GM23338 (cell line): ENCODE measurements at regions not wholly inside any gene's neighbourhood (a gene's known extent, or its start where the extent isn't known, plus 50 kb on each side); places are given as distances from the start of the nearest gene placed in this dataset.

ENCODE experiments used
- ATAC-seq: fragments of 200-7000 bp; cut with Tn5 transposase; 3 replicates; pipeline ENCODE4 v1.9.1; 2020
- DNase-seq: peaks from one replicate; pipeline ENCODE4 v3.0.0-alpha.2; 2015; ENCODE audit warnings: low spot score
- H2AFZ ChIP-seq: fragments of 200-600 bp; sonication (generic); 2 replicates; pipeline ENCODE4 v1.8.0; 2016; ENCODE audit warnings: antibody characterized with exemption, mild to moderate bottlenecking, moderate library complexity
- H3F3A ChIP-seq: fragments of 200-600 bp; sonication (generic); replicated peaks from 2 replicates; pipeline ENCODE4 v1.8.0; 2017; ENCODE audit warnings: antibody characterized with exemption, mixed run types, low read depth
- H3K27ac ChIP-seq: fragments of 200-600 bp; sonication (generic); 2 replicates; pipeline ENCODE4 v1.6.1; 2016; ENCODE audit warnings: low read depth
- H3K27me3 ChIP-seq: fragments of 200-600 bp; sonication (generic); 2 replicates; pipeline ENCODE4 v1.8.0; 2016; ENCODE audit warnings: mild to moderate bottlenecking, mixed run types, moderate library complexity; ENCODE audit not compliant: insufficient read depth
- H3K36me3 ChIP-seq: fragments of 200-600 bp; sonication (generic); 2 replicates; pipeline ENCODE4 v1.8.0; 2016; ENCODE audit warnings: mild to moderate bottlenecking; ENCODE audit not compliant: insufficient read depth
- H3K4me1 ChIP-seq: fragments of 200-600 bp; sonication (generic); 2 replicates; pipeline ENCODE4 v1.8.0; 2016; ENCODE audit warnings: mild to moderate bottlenecking, moderate library complexity; ENCODE audit not compliant: insufficient read depth
- H3K4me2 ChIP-seq: fragments of 200-600 bp; sonication (generic); 2 replicates; pipeline ENCODE4 v1.7.1; 2017; ENCODE audit warnings: mixed run types
- H3K4me3 ChIP-seq: fragments of 200-600 bp; sonication (generic); 2 replicates; pipeline ENCODE4 v1.6.1; 2016; ENCODE audit warnings: mixed run types
- H3K79me2 ChIP-seq: fragments of 200-600 bp; sonication (generic); replicated peaks from 2 replicates; pipeline ENCODE4 v1.8.0; 2017; ENCODE audit warnings: mild to moderate bottlenecking; ENCODE audit not compliant: insufficient read depth
- H3K9me2 ChIP-seq: fragments of 200-600 bp; sonication (generic); 2 replicates; pipeline ENCODE4 v1.8.0; 2017; ENCODE audit not compliant: insufficient read depth
- H4K20me1 ChIP-seq: fragments of 200-600 bp; sonication (generic); replicated peaks from 2 replicates; pipeline ENCODE4 v1.8.0; 2017; ENCODE audit warnings: mild to moderate bottlenecking; ENCODE audit not compliant: insufficient read depth
- H3K27ac Mint-ChIP-seq: 2 replicates; pipeline ENCODE4 v1.8.0; 2020; ENCODE audit warnings: inconsistent platforms, mild to moderate bottlenecking, moderate library complexity, mixed read lengths
- H3K27me3 Mint-ChIP-seq: 3 replicates; pipeline ENCODE4 v1.8.0; 2022; ENCODE audit warnings: low read depth, mild to moderate bottlenecking, moderate library complexity, mixed read lengths, inconsistent platforms; ENCODE audit not compliant: insufficient read depth, poor library complexity
- H3K36me3 Mint-ChIP-seq: 3 replicates; pipeline ENCODE4 v1.8.0; 2021; ENCODE audit warnings: low read depth, mild to moderate bottlenecking, inconsistent platforms, moderate library complexity, mixed read lengths
- H3K4me1 Mint-ChIP-seq: 3 replicates; pipeline ENCODE4 v1.8.0; 2020; ENCODE audit warnings: mild to moderate bottlenecking, inconsistent platforms, mixed read lengths
- H3K4me3 Mint-ChIP-seq: 3 replicates; pipeline ENCODE4 v1.8.0; 2021; ENCODE audit warnings: moderate library complexity, mild to moderate bottlenecking, inconsistent platforms, mixed read lengths
- H3K9me3 Mint-ChIP-seq: 3 replicates; pipeline ENCODE4 v1.8.0; 2020; ENCODE audit warnings: moderate library complexity, mild to moderate bottlenecking, inconsistent platforms, mixed read lengths
- CREB1 ChIP-seq: fragments of 250-450 bp; sonication (Bioruptor Pico); IDR thresholded peaks from 2 replicates; pipeline ENCODE4 v1.5.0; 2020; ENCODE audit warnings: low read depth, mild to moderate bottlenecking, moderate library complexity
- NANOG ChIP-seq: IDR thresholded peaks from 2 replicates; pipeline ENCODE4 v1.6.1; 2016; ENCODE audit warnings: antibody characterized with exemption, borderline replicate concordance
- ZNF331 ChIP-seq: fragments of 250-450 bp; sonication (Bioruptor Pico); IDR thresholded peaks from 2 replicates; pipeline ENCODE4 v1.5.0; 2020; ENCODE audit warnings: low read depth, mild to moderate bottlenecking, moderate library complexity
- TF ChIP-seq, protein P1 (sequence below): IDR thresholded peaks from 2 replicates; pipeline ENCODE4 v1.6.1; 2016; ENCODE audit warnings: antibody characterized with exemption
- TF ChIP-seq, protein P2 (sequence below): fragments of 250-450 bp; sonication (Bioruptor Pico); IDR thresholded peaks from 2 replicates; pipeline ENCODE4 v1.5.0; 2020; ENCODE audit warnings: mild to moderate bottlenecking, moderate library complexity
- TF ChIP-seq, protein P3 (sequence below): IDR thresholded peaks from one replicate; pipeline ENCODE4 v1.6.1; 2018; ENCODE audit warnings: antibody characterized with exemption; ENCODE audit not compliant: unreplicated experiment

DNA sequence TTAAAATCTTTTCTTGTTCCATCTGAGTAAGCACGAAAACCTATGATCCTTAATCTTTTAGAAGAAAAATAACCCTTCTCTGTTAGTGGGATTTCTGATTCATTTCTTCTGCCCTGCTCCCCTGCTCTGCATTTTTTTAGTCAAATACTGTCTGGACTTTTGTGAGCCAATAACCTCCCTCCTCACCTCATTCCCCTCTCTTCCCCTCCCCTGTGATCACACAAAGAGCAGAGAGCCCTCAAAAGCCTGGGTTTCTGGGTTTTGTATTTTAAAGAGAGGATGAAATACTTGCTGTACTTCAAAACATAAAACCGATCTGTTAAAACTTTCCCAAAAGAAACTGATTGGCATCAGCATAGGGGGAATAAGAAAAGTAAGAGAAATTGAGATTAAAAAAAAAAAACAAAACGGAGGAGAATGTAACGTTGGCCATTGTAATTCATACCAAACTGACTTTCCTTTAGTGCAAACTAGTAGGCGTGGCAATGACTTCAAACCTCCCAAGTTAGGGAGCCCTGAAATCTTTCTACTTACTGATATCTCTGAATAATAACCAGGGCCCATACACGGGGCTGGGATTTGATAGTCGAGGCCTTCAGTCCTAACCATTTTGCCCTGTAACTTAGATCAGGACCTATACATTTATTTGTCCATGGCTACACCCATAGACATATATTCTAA is 232.9 kb downstream of the TM9SF2 start:
- Histone ChIP-seq H3K4me2 (peak overlapping the region; percentile 28), H3F3A (no peaks in the 10 kb centered on the region), H3K27ac (peak overlapping the region; percentile 7; the same call in 1 of the 2 replicates), H3K4me1 (peaks cover 44% of the 10 kb centered on the region), H3K9me2 (no peaks in the 10 kb centered on the region), H3K27me3 (no peaks in the 10 kb centered on the region), H3K36me3 (no peaks in the 10 kb centered on the region), H3K4me3 (peak overlapping the region; percentile 22; the same call in 1 of the 2 replicates), H2AFZ (no peak overlapping the region), H3K79me2 (no peaks in the 10 kb centered on the region), H4K20me1 (no peaks in the 10 kb centered on the region)
- peak; percentile 65 for ATAC-seq
- H3K27ac Mint-ChIP-seq, result peak overlapping the region; percentile 85
- peaks cover 67% of the 10 kb centered on the region for H3K4me1 Mint-ChIP-seq
- peak; percentile 52 for DNase-seq
- no peak for TF ChIP-seq CREB1
- no peak for TF ChIP-seq ZNF331
- no peak for TF ChIP-seq NANOG
- TF ChIP-seq, protein P1, sequence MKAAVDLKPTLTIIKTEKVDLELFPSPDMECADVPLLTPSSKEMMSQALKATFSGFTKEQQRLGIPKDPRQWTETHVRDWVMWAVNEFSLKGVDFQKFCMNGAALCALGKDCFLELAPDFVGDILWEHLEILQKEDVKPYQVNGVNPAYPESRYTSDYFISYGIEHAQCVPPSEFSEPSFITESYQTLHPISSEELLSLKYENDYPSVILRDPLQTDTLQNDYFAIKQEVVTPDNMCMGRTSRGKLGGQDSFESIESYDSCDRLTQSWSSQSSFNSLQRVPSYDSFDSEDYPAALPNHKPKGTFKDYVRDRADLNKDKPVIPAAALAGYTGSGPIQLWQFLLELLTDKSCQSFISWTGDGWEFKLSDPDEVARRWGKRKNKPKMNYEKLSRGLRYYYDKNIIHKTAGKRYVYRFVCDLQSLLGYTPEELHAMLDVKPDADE, result no peak
- TF ChIP-seq, protein P2, sequence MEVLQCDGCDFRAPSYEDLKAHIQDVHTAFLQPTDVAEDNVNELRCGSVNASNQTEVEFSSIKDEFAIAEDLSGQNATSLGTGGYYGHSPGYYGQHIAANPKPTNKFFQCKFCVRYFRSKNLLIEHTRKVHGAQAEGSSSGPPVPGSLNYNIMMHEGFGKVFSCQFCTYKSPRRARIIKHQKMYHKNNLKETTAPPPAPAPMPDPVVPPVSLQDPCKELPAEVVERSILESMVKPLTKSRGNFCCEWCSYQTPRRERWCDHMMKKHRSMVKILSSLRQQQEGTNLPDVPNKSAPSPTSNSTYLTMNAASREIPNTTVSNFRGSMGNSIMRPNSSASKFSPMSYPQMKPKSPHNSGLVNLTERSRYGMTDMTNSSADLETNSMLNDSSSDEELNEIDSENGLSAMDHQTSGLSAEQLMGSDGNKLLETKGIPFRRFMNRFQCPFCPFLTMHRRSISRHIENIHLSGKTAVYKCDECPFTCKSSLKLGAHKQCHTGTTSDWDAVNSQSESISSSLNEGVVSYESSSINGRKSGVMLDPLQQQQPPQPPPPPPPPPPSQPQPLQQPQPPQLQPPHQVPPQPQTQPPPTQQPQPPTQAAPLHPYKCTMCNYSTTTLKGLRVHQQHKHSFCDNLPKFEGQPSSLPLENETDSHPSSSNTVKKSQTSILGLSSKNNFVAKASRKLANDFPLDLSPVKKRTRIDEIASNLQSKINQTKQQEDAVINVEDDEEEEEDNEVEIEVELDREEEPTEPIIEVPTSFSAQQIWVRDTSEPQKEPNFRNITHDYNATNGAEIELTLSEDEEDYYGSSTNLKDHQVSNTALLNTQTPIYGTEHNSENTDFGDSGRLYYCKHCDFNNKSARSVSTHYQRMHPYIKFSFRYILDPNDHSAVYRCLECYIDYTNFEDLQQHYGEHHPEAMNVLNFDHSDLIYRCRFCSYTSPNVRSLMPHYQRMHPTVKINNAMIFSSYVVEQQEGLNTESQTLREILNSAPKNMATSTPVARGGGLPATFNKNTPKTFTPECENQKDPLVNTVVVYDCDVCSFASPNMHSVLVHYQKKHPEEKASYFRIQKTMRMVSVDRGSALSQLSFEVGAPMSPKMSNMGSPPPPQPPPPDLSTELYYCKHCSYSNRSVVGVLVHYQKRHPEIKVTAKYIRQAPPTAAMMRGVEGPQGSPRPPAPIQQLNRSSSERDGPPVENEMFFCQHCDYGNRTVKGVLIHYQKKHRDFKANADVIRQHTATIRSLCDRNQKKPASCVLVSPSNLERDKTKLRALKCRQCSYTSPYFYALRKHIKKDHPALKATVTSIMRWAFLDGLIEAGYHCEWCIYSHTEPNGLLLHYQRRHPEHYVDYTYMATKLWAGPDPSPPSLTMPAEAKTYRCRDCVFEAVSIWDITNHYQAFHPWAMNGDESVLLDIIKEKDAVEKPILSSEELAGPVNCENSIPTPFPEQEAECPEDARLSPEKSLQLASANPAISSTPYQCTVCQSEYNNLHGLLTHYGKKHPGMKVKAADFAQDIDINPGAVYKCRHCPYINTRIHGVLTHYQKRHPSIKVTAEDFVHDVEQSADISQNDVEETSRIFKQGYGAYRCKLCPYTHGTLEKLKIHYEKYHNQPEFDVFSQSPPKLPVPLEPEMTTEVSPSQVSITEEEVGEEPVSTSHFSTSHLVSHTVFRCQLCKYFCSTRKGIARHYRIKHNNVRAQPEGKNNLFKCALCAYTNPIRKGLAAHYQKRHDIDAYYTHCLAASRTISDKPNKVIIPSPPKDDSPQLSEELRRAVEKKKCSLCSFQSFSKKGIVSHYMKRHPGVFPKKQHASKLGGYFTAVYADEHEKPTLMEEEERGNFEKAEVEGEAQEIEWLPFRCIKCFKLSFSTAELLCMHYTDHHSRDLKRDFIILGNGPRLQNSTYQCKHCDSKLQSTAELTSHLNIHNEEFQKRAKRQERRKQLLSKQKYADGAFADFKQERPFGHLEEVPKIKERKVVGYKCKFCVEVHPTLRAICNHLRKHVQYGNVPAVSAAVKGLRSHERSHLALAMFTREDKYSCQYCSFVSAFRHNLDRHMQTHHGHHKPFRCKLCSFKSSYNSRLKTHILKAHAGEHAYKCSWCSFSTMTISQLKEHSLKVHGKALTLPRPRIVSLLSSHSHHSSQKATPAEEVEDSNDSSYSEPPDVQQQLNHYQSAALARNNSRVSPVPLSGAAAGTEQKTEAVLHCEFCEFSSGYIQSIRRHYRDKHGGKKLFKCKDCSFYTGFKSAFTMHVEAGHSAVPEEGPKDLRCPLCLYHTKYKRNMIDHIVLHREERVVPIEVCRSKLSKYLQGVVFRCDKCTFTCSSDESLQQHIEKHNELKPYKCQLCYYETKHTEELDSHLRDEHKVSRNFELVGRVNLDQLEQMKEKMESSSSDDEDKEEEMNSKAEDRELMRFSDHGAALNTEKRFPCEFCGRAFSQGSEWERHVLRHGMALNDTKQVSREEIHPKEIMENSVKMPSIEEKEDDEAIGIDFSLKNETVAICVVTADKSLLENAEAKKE (CRISPR knock-in tag), result no peak
- TF ChIP-seq, protein P3, sequence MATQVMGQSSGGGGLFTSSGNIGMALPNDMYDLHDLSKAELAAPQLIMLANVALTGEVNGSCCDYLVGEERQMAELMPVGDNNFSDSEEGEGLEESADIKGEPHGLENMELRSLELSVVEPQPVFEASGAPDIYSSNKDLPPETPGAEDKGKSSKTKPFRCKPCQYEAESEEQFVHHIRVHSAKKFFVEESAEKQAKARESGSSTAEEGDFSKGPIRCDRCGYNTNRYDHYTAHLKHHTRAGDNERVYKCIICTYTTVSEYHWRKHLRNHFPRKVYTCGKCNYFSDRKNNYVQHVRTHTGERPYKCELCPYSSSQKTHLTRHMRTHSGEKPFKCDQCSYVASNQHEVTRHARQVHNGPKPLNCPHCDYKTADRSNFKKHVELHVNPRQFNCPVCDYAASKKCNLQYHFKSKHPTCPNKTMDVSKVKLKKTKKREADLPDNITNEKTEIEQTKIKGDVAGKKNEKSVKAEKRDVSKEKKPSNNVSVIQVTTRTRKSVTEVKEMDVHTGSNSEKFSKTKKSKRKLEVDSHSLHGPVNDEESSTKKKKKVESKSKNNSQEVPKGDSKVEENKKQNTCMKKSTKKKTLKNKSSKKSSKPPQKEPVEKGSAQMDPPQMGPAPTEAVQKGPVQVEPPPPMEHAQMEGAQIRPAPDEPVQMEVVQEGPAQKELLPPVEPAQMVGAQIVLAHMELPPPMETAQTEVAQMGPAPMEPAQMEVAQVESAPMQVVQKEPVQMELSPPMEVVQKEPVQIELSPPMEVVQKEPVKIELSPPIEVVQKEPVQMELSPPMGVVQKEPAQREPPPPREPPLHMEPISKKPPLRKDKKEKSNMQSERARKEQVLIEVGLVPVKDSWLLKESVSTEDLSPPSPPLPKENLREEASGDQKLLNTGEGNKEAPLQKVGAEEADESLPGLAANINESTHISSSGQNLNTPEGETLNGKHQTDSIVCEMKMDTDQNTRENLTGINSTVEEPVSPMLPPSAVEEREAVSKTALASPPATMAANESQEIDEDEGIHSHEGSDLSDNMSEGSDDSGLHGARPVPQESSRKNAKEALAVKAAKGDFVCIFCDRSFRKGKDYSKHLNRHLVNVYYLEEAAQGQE, result no peak
- H3K27me3 Mint-ChIP-seq, result peaks cover 2% of the 10 kb centered on the region
- peak overlapping the region; percentile 56 for H3K4me3 Mint-ChIP-seq
- no peaks in the 10 kb centered on the region for H3K36me3 Mint-ChIP-seq
- H3K9me3 Mint-ChIP-seq, result no peaks in the 10 kb centered on the region
